ENCODE measurements at regions not wholly inside any gene's neighbourhood (a gene's known extent, or its start where the extent isn't known, plus 50 kb on each side); places are given as distances from the start of the nearest gene placed in this dataset.
A peak's percentile ranks its signal among the peaks of the same experiment; 100 is the strongest.

- Histone ChIP-seq H3K9me3 (ENCODE audit: low read depth) (no peaks in the 10 kb centered on the region), H4K20me1 (ENCODE audit: low read depth) (no peaks in the 10 kb centered on the region), H3K36me3 (no peaks in the 10 kb centered on the region), H3K4me3 (no peak overlapping the region), H3K27ac (no peak overlapping the region), H3K79me2 (ENCODE audit: low read depth) (no peaks in the 10 kb centered on the region), H2AFZ (replicated peaks) (no peak overlapping the region), H3K4me1 (no peaks in the 10 kb centered on the region), H3F3A (ENCODE audit: low read depth) (no peaks in the 10 kb centered on the region), H3K27me3 (no peaks in the 10 kb centered on the region), H3K4me2 (no peak overlapping the region), H3K9ac (no peak overlapping the region)
- Mint-ChIP-seq H3K36me3 (no peaks in the 10 kb centered on the region), H3K9me3 (no peaks in the 10 kb centered on the region), H3K27ac (no peak overlapping the region), H3K4me3 (no peak overlapping the region), H3K27me3 (ENCODE audit: insufficient read depth, low read depth) (no peaks in the 10 kb centered on the region), H3K4me1 (no peaks in the 10 kb centered on the region)
- DNase-seq (ENCODE audit: low spot score), result no peak
- TF ChIP-seq EZH2phosphoT487 (IDR thresholded peaks at IDR 0.05), result no peak
- no peak for TF ChIP-seq EZH2 (IDR thresholded peaks at IDR 0.05)
- TF ChIP-seq CTCF (IDR thresholded peaks at IDR 0.05), result no peak
Measured at GRCh38 chr7:52360541-52360940, 674.9 kb upstream of the POM121L12 start.

GRCh38 chr7:52355053-52355452 lies 680.4 kb upstream of the POM121L12 start:
- Histone ChIP-seq H3K4me3 (no peak overlapping the region), H3K79me2 (ENCODE audit: low read depth) (no peaks in the 10 kb centered on the region), H3K4me1 (no peaks in the 10 kb centered on the region), H3K4me2 (no peak overlapping the region), H3F3A (ENCODE audit: low read depth) (no peaks in the 10 kb centered on the region), H3K36me3 (no peaks in the 10 kb centered on the region), H3K9ac (no peak overlapping the region), H2AFZ (replicated peaks) (no peak overlapping the region), H3K9me3 (ENCODE audit: low read depth) (no peaks in the 10 kb centered on the region), H4K20me1 (ENCODE audit: low read depth) (no peaks in the 10 kb centered on the region), H3K27ac (no peak overlapping the region), H3K27me3 (no peaks in the 10 kb centered on the region)
- DNase-seq (ENCODE audit: low spot score), result peak; percentile 37
- Mint-ChIP-seq H3K9me3 (no peaks in the 10 kb centered on the region), H3K36me3 (no peaks in the 10 kb centered on the region), H3K27me3 (ENCODE audit: insufficient read depth, low read depth) (peaks cover 4% of the 10 kb centered on the region), H3K4me3 (no peak overlapping the region), H3K27ac (no peak overlapping the region), H3K4me1 (no peaks in the 10 kb centered on the region)
- TF ChIP-seq CTCF (IDR thresholded peaks at IDR 0.05), result no peak
- TF ChIP-seq EZH2 (IDR thresholded peaks at IDR 0.05), result no peak
- TF ChIP-seq EZH2phosphoT487 (IDR thresholded peaks at IDR 0.05), result no peak

GRCh38 chr7:52352013-52352981 lies 683.1 kb upstream of the POM121L12 start:
- Histone ChIP-seq H3K9me3 (ENCODE audit: low read depth) (no peaks in the 10 kb centered on the region), H3K9ac (no peak overlapping the region), H3K4me1 (no peaks in the 10 kb centered on the region), H3K79me2 (ENCODE audit: low read depth) (no peaks in the 10 kb centered on the region), H3K27ac (no peak overlapping the region), H3K4me3 (no peak overlapping the region), H3K4me2 (no peak overlapping the region), H3K27me3 (no peaks in the 10 kb centered on the region), H4K20me1 (ENCODE audit: low read depth) (no peaks in the 10 kb centered on the region), H2AFZ (replicated peaks) (no peak overlapping the region), H3K36me3 (no peaks in the 10 kb centered on the region), H3F3A (ENCODE audit: low read depth) (no peaks in the 10 kb centered on the region)
- H3K36me3 Mint-ChIP-seq, result no peaks in the 10 kb centered on the region
- H3K27me3 Mint-ChIP-seq (ENCODE audit: insufficient read depth, low read depth), result peaks cover 4% of the 10 kb centered on the region
- no peak overlapping the region for H3K4me3 Mint-ChIP-seq
- DNase-seq (ENCODE audit: low spot score), result peak; percentile 3
- H3K27ac Mint-ChIP-seq, result no peak overlapping the region
- no peak for TF ChIP-seq EZH2phosphoT487 (IDR thresholded peaks at IDR 0.05)
- TF ChIP-seq CTCF (IDR thresholded peaks at IDR 0.05), result no peak
- no peak for TF ChIP-seq EZH2 (IDR thresholded peaks at IDR 0.05)
- no peaks in the 10 kb centered on the region for H3K9me3 Mint-ChIP-seq
- H3K4me1 Mint-ChIP-seq, result no peaks in the 10 kb centered on the region

Measured in neural progenitor cell (in vitro differentiated cells).